Left ventricle myocardium inferior (tissue), 1 donor: ENCODE measurements at regions not wholly inside any gene's neighbourhood (a gene's known extent, or its start where the extent isn't known, plus 50 kb on each side); places are given as distances from the start of the nearest gene placed in this dataset.

Source experiments
- DNase-seq: peaks from one replicate; pipeline ENCODE4 v3.0.0-alpha.2; 2020
- H3K27ac ChIP-seq: fragments of 200-600 bp; replicated peaks from 2 replicates; pipeline ENCODE4 v1.8.0; 2021
- H3K27me3 ChIP-seq: fragments of 200-600 bp; 2 replicates; pipeline ENCODE4 v1.8.0; 2021; ENCODE audit warnings: low read depth
- H3K36me3 ChIP-seq: fragments of 200-600 bp; 2 replicates; pipeline ENCODE4 v1.8.0; 2021
- H3K4me1 ChIP-seq: fragments of 200-600 bp; 2 replicates; pipeline ENCODE4 v1.8.0; 2021
- H3K4me3 ChIP-seq: fragments of 200-600 bp; 2 replicates; pipeline ENCODE4 v1.8.0; 2021; ENCODE audit warnings: mild to moderate bottlenecking, moderate library complexity
- H3K9me3 ChIP-seq: fragments of 200-600 bp; replicated peaks from 2 replicates; pipeline ENCODE4 v1.8.0; 2021
- intact Hi-C: fragments of 100-400 bp; cut with micrococcal nuclease; formaldehyde crosslinking; loops from one replicate; pipeline ENCODE4 v1.11.0; 2022
- TF ChIP-seq, protein P1 (sequence below): fragments of 200-600 bp; IDR thresholded peaks from 2 replicates; pipeline ENCODE4 v1.8.0; 2021; ENCODE audit warnings: antibody characterized with exemption, mild to moderate bottlenecking, borderline replicate concordance
- donor health status: DM: no; HTN: yes; CAD: no; lungs with severe emphysema.

GRCh38 chr12:28830491-28830890 lies 318.6 kb upstream of the FAR2 start:
- DNase-seq, result no peak
- Histone ChIP-seq H3K4me1 (no peaks in the 10 kb centered on the region), H3K36me3 (no peaks in the 10 kb centered on the region), H3K27ac (no peak overlapping the region), H3K27me3 (no peaks in the 10 kb centered on the region), H3K9me3 (peaks cover 22% of the 10 kb centered on the region), H3K4me3 (no peak overlapping the region)
- intact Hi-C loops, result no loop called here
- TF ChIP-seq, protein P1, sequence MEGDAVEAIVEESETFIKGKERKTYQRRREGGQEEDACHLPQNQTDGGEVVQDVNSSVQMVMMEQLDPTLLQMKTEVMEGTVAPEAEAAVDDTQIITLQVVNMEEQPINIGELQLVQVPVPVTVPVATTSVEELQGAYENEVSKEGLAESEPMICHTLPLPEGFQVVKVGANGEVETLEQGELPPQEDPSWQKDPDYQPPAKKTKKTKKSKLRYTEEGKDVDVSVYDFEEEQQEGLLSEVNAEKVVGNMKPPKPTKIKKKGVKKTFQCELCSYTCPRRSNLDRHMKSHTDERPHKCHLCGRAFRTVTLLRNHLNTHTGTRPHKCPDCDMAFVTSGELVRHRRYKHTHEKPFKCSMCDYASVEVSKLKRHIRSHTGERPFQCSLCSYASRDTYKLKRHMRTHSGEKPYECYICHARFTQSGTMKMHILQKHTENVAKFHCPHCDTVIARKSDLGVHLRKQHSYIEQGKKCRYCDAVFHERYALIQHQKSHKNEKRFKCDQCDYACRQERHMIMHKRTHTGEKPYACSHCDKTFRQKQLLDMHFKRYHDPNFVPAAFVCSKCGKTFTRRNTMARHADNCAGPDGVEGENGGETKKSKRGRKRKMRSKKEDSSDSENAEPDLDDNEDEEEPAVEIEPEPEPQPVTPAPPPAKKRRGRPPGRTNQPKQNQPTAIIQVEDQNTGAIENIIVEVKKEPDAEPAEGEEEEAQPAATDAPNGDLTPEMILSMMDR, result no peak

DNA sequence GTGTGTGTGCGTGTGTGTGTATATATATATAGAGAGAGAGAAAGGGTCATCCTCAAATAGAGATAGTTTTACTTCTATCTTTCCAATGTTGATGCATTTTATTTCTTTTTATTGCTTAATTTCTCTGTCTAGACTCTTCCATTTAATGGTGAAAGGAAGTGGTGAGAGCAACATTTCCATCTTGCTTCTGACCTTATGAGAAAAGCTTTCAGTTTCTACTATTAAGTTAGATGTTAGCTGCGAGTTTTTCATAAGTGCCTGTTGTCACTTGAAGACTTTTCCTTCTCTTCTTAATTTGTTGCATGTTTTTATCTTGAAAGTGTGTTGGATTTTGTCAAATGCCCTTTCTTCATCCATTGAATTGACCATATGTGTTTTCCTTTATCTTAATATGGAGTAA lies 304.4 kb upstream of the FAR2 start:
- H3K9me3 ChIP-seq, result no peaks in the 10 kb centered on the region
- DNase-seq, result no peak
- no peak overlapping the region for H3K4me3 ChIP-seq
- no peaks in the 10 kb centered on the region for H3K36me3 ChIP-seq
- no peaks in the 10 kb centered on the region for H3K4me1 ChIP-seq
- no peaks in the 10 kb centered on the region for H3K27me3 ChIP-seq
- TF ChIP-seq, protein P1, result no peak
- H3K27ac ChIP-seq, result no peak overlapping the region
- intact Hi-C loops, result no loop called here

DNA sequence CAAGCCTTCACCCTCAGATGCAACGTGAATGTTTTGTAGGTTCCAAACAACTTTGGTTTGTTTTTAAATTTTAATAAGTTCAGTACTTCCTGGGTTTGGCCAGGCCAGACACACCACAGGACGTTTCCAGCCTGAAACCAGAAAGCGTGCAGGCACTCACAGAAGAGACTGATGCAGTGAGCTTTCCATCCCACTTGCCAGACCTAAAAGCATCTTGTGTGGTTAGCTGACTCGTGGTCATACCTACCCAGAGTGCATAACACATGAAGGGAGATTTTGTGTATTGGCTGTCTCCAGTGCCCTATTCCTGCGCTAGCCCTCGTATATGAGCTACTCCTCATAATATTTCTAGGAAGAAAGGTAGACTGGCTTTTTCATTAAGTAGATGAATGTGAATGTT lies 297.3 kb upstream of the FAR2 start:
- Histone ChIP-seq H3K27me3 (no peaks in the 10 kb centered on the region), H3K4me1 (no peaks in the 10 kb centered on the region), H3K36me3 (no peaks in the 10 kb centered on the region), H3K4me3 (no peak overlapping the region), H3K9me3 (no peaks in the 10 kb centered on the region), H3K27ac (no peak overlapping the region)
- intact Hi-C loops, result no loop called here
- no peak for DNase-seq
- TF ChIP-seq, protein P1, result no peak

DNA sequence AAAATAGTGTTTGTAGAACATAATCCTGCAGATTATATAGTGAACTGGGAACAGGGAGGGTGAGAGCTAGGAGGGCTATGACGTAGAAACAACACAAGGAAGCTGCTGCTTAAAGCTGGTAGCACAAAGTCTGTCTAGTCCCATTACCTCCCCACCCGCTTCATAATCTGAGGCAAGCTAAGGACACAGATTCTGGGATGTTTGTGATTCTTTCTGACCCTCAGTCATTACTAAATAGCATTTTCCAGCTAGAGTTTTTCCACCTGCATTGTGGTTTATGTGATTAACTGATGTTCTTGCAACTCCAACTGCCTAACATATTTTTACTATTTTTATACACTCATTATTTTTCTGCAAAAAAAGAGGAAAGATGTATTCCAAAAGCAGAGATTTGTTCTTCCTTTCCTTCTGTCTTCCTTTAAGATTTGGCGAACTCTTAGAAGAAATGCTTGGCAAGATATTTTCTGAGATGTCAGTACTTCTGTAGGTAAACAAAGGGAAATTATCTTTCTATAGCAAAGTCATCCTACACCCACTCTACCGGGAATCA lies 293.2 kb upstream of the FAR2 start:
- Histone ChIP-seq H3K36me3 (no peaks in the 10 kb centered on the region), H3K4me3 (no peak overlapping the region), H3K27ac (no peak overlapping the region), H3K4me1 (no peaks in the 10 kb centered on the region), H3K27me3 (no peaks in the 10 kb centered on the region), H3K9me3 (no peaks in the 10 kb centered on the region)
- TF ChIP-seq, protein P1, result no peak
- intact Hi-C loops, result no loop called here
- DNase-seq, result no peak

DNA sequence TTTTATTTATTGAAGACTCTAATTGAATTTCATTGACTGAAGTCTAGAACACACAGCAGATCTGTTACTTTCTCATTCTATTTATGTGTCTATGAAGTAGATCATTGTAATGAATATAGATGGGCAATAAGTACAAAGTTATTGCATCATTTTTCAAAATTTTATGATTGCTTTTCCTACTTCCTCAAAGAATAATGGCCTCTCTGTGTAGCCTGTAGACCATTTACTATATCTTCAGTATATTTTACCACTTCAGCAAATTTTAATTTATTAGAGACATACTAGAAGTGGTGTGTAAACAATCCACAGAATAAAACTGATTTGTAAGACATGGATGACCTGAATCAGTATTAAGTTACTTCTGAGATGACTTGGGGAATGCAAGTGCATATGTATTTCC lies 291.7 kb upstream of the FAR2 start:
- Histone ChIP-seq H3K36me3 (no peaks in the 10 kb centered on the region), H3K27me3 (no peaks in the 10 kb centered on the region), H3K27ac (no peak overlapping the region), H3K4me1 (no peaks in the 10 kb centered on the region), H3K9me3 (no peaks in the 10 kb centered on the region), H3K4me3 (no peak overlapping the region)
- no peak for DNase-seq
- TF ChIP-seq, protein P1, result no peak
- intact Hi-C loops, result no loop called here
